Osteoblast (primary cell): ENCODE measurements at regions not wholly inside any gene's neighbourhood (a gene's known extent, or its start where the extent isn't known, plus 50 kb on each side); places are given as distances from the start of the nearest gene placed in this dataset.

Source experiments
- DNase-seq: peaks from one replicate; pipeline ENCODE4 v3.0.0; 2011; ENCODE audit warnings: low spot score, mixed read lengths; ENCODE audit not compliant: insufficient read length; ENCODE audit errors: missing footprints
- H2AFZ ChIP-seq: 2 replicates; pipeline ENCODE4 v1.6.0; 2011; ENCODE audit warnings: mild to moderate bottlenecking, low read length
- H3K27ac ChIP-seq: 2 replicates; pipeline ENCODE4 v1.5.1; 2011; ENCODE audit warnings: mild to moderate bottlenecking, low read depth, low read length, moderate library complexity
- H3K27me3 ChIP-seq: 2 replicates; pipeline ENCODE4 v1.6.0; 2012; ENCODE audit warnings: mild to moderate bottlenecking, control low read depth, inconsistent platforms, low read length, moderate library complexity; ENCODE audit not compliant: insufficient read depth
- H3K36me3 ChIP-seq: 2 replicates; pipeline ENCODE4 v1.5.1; 2011; ENCODE audit warnings: mild to moderate bottlenecking, low read length, control low read depth, moderate library complexity; ENCODE audit not compliant: insufficient read depth
- H3K4me1 ChIP-seq: 2 replicates; pipeline ENCODE4 v1.5.1; 2011; ENCODE audit warnings: mild to moderate bottlenecking, low read length, control low read depth, moderate library complexity; ENCODE audit not compliant: insufficient read depth
- H3K4me2 ChIP-seq: 2 replicates; pipeline ENCODE4 v1.6.0; 2011; ENCODE audit warnings: mild to moderate bottlenecking, low read length; ENCODE audit not compliant: insufficient read depth
- H3K4me3 ChIP-seq: fragments of 200-600 bp; sonication (generic); 3 replicates; pipeline ENCODE4 v1.5.1; 2012; ENCODE audit warnings: mild to moderate bottlenecking, low read length, inconsistent platforms; ENCODE audit not compliant: insufficient read depth
- H3K79me2 ChIP-seq: 2 replicates; pipeline ENCODE4 v1.6.0; 2012; ENCODE audit warnings: mild to moderate bottlenecking, low read length, control low read depth, inconsistent platforms; ENCODE audit not compliant: insufficient read depth
- H3K9me3 ChIP-seq: 2 replicates; pipeline ENCODE4 v1.5.1; 2011; ENCODE audit warnings: low read depth, low read length, control low read depth
- H4K20me1 ChIP-seq: 2 replicates; pipeline ENCODE4 v1.6.0; 2012; ENCODE audit warnings: mild to moderate bottlenecking, low read length, control low read depth; ENCODE audit not compliant: insufficient read depth
- TF ChIP-seq, protein P1 (sequence below): IDR thresholded peaks from 2 replicates; pipeline ENCODE4 v1.5.1; 2011; ENCODE audit warnings: mild to moderate bottlenecking, low read depth, low read length, moderate library complexity; ENCODE audit errors: extremely low read depth

GRCh38 chr18:60543646-60544045 lies 171.1 kb upstream of the MC4R start:
- H2AFZ ChIP-seq = no peak overlapping the region
- no peaks in the 10 kb centered on the region for H3K79me2 ChIP-seq
- H3K9me3 ChIP-seq = no peaks in the 10 kb centered on the region
- no peak overlapping the region for H3K27ac ChIP-seq
- H3K4me2 ChIP-seq = no peak overlapping the region
- TF ChIP-seq, protein P1, sequence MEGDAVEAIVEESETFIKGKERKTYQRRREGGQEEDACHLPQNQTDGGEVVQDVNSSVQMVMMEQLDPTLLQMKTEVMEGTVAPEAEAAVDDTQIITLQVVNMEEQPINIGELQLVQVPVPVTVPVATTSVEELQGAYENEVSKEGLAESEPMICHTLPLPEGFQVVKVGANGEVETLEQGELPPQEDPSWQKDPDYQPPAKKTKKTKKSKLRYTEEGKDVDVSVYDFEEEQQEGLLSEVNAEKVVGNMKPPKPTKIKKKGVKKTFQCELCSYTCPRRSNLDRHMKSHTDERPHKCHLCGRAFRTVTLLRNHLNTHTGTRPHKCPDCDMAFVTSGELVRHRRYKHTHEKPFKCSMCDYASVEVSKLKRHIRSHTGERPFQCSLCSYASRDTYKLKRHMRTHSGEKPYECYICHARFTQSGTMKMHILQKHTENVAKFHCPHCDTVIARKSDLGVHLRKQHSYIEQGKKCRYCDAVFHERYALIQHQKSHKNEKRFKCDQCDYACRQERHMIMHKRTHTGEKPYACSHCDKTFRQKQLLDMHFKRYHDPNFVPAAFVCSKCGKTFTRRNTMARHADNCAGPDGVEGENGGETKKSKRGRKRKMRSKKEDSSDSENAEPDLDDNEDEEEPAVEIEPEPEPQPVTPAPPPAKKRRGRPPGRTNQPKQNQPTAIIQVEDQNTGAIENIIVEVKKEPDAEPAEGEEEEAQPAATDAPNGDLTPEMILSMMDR = no peak
- no peaks in the 10 kb centered on the region for H3K36me3 ChIP-seq
- H4K20me1 ChIP-seq = no peaks in the 10 kb centered on the region
- no peaks in the 10 kb centered on the region for H3K4me1 ChIP-seq
- DNase-seq = no peak
- no peak overlapping the region for H3K4me3 ChIP-seq
- H3K27me3 ChIP-seq = no peaks in the 10 kb centered on the region

DNA sequence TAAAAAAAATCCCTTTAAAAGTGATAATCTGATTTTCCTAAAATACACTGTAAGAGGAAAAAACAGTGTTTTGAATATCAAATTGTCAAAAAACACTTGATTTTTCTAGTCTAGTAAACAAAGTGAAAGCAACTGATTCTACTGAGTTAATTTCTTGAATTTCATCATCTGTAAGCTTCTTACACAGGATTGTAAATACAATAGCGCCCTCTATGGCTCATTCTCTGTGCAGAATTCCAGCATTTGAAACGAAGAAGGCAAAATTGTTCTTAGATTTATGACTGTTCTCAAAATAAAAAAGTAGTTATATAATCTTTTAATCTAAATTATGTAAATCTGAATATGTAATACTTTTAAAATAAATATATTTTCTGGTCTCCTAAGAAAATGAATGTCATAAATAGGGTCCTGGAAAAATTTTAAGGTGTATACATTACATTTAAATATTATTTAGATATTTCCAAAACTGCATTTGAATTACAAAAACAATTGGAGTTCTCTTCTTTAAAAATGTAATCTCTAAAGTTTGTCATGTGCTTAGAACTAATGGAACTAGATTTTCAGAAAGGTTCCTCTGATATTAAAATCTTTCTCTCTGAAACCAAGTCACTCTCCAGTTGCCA lies 176.9 kb upstream of the MC4R start:
- H2AFZ ChIP-seq = no peak overlapping the region

GRCh38 chr18:60552948-60553347 lies 180.4 kb upstream of the MC4R start:
- no peak overlapping the region for H3K4me3 ChIP-seq
- no peaks in the 10 kb centered on the region for H3K4me1 ChIP-seq
- TF ChIP-seq, protein P1 = no peak
- peak; percentile 1 for DNase-seq
- H3K27me3 ChIP-seq = no peaks in the 10 kb centered on the region
- no peak overlapping the region for H3K4me2 ChIP-seq
- H3K79me2 ChIP-seq = no peaks in the 10 kb centered on the region
- H4K20me1 ChIP-seq = no peaks in the 10 kb centered on the region
- no peak overlapping the region for H3K27ac ChIP-seq
- no peaks in the 10 kb centered on the region for H3K9me3 ChIP-seq
- no peaks in the 10 kb centered on the region for H3K36me3 ChIP-seq
- no peak overlapping the region for H2AFZ ChIP-seq

More for the DNA sequence above, 176.9 kb upstream of the MC4R start:
- no peaks in the 10 kb centered on the region for H3K9me3 ChIP-seq
- TF ChIP-seq, protein P1 = peak; percentile 89
- H3K27ac ChIP-seq = no peak overlapping the region
- no peak overlapping the region for H3K4me3 ChIP-seq
- no peaks in the 10 kb centered on the region for H3K79me2 ChIP-seq
- H4K20me1 ChIP-seq = no peaks in the 10 kb centered on the region
- H3K4me2 ChIP-seq = peak overlapping the region; percentile 30
- H3K4me1 ChIP-seq = no peaks in the 10 kb centered on the region
- DNase-seq = no peak
- no peaks in the 10 kb centered on the region for H3K36me3 ChIP-seq
- no peaks in the 10 kb centered on the region for H3K27me3 ChIP-seq

- Histone ChIP-seq H3K79me2 (no peaks in the 10 kb centered on the region), H3K27ac (no peak overlapping the region), H3K4me2 (no peak overlapping the region), H3K4me1 (no peaks in the 10 kb centered on the region), H3K4me3 (no peak overlapping the region), H2AFZ (no peak overlapping the region), H3K36me3 (no peaks in the 10 kb centered on the region), H4K20me1 (no peaks in the 10 kb centered on the region), H3K9me3 (no peaks in the 10 kb centered on the region), H3K27me3 (no peaks in the 10 kb centered on the region)
- no peak for DNase-seq
- TF ChIP-seq, protein P1 = no peak
These were observed 182.4 kb upstream of the MC4R start for GRCh38 chr18:60554967-60555366.
